Peyer's patch (tissue), 4 donors: ENCODE measurements at regions not wholly inside any gene's neighbourhood (a gene's known extent, or its start where the extent isn't known, plus 50 kb on each side); places are given as distances from the start of the nearest gene placed in this dataset.

Experiments used
- POLR2A ChIP-seq, 2 donors: fragments of 450-650 bp; IDR thresholded peaks; one replicate each; pipeline ENCODE4 v1.5.1; 2017; ENCODE audit warnings: antibody characterized with exemption in 2 of 2, mild to moderate bottlenecking in 2 of 2, moderate library complexity in 2 of 2
- TF ChIP-seq, protein P1 (sequence below), 6 experiments: fragments of 450-650 bp in 4 of 6; fragments of 200-600 bp in 2 of 6; sonication (generic) in 1 of 6; IDR thresholded peaks; one replicate each; pipeline ENCODE4 v1.5.1; 2017 to 2019; ENCODE audit warnings: antibody characterized with exemption in 6 of 6, mild to moderate bottlenecking in 3 of 6, moderate library complexity in 1 of 6

DNA sequence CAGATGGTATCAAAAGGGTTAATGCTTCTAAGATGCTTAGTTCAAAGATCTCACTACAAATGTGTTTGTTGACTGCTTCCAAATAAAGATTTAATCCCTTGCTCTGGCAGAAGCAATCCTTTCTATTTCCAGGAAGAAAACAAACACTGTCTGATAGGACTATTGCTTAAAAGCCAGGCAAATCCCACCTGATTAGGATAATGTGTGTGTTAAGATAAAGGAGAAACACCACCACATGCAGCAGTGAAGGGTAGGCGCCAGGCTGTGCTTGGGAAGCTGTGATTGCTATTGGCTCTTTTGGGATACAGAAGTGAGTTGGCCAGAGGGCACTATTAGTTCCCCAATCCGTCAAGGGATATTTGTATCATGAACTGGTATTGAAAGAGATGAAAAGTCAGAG is 62.8 kb upstream of the LRCH1 start:
- TF ChIP-seq, protein P1, sequence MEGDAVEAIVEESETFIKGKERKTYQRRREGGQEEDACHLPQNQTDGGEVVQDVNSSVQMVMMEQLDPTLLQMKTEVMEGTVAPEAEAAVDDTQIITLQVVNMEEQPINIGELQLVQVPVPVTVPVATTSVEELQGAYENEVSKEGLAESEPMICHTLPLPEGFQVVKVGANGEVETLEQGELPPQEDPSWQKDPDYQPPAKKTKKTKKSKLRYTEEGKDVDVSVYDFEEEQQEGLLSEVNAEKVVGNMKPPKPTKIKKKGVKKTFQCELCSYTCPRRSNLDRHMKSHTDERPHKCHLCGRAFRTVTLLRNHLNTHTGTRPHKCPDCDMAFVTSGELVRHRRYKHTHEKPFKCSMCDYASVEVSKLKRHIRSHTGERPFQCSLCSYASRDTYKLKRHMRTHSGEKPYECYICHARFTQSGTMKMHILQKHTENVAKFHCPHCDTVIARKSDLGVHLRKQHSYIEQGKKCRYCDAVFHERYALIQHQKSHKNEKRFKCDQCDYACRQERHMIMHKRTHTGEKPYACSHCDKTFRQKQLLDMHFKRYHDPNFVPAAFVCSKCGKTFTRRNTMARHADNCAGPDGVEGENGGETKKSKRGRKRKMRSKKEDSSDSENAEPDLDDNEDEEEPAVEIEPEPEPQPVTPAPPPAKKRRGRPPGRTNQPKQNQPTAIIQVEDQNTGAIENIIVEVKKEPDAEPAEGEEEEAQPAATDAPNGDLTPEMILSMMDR (IDR thresholded peaks at IDR 0.05): no peak
- no peak for TF ChIP-seq POLR2A (IDR thresholded peaks at IDR 0.05)
